ENCODE measurements at regions not wholly inside any gene's neighbourhood (a gene's known extent, or its start where the extent isn't known, plus 50 kb on each side); places are given as distances from the start of the nearest gene placed in this dataset.

DNA sequence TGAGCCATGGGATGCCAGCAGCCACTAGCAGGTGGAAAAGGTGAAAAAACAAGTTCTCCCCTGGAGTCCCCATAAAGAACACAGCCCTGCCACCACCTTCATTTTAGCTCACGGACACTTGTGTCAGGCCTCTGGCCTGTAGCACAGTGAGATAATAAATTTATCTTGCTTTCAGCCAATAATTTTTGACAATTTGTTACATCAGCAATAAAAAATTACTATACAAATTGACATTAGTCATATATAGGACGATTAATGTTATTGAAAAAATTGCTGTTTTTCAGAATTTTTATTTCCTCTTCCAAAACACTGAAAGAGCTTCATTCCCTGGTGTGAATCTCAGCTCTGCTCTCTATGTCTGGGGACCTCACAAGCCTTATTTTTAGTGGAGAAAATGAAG is 152.9 kb upstream of the ETV3 start:
- no peak overlapping the region for H3K4me3 ChIP-seq (ENCODE audit: low read depth, low read length)
- no peak for DNase-seq (ENCODE audit: low read depth)
- TF ChIP-seq, protein P1, sequence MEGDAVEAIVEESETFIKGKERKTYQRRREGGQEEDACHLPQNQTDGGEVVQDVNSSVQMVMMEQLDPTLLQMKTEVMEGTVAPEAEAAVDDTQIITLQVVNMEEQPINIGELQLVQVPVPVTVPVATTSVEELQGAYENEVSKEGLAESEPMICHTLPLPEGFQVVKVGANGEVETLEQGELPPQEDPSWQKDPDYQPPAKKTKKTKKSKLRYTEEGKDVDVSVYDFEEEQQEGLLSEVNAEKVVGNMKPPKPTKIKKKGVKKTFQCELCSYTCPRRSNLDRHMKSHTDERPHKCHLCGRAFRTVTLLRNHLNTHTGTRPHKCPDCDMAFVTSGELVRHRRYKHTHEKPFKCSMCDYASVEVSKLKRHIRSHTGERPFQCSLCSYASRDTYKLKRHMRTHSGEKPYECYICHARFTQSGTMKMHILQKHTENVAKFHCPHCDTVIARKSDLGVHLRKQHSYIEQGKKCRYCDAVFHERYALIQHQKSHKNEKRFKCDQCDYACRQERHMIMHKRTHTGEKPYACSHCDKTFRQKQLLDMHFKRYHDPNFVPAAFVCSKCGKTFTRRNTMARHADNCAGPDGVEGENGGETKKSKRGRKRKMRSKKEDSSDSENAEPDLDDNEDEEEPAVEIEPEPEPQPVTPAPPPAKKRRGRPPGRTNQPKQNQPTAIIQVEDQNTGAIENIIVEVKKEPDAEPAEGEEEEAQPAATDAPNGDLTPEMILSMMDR (IDR thresholded peaks at IDR 0.05; ENCODE audit: low read depth, low read length, missing control alignments) = no peak
- in situ Hi-C loops (cut with HindIII; ENCODE audit: low sequenced_read_pairs) = no loop called here

DNA sequence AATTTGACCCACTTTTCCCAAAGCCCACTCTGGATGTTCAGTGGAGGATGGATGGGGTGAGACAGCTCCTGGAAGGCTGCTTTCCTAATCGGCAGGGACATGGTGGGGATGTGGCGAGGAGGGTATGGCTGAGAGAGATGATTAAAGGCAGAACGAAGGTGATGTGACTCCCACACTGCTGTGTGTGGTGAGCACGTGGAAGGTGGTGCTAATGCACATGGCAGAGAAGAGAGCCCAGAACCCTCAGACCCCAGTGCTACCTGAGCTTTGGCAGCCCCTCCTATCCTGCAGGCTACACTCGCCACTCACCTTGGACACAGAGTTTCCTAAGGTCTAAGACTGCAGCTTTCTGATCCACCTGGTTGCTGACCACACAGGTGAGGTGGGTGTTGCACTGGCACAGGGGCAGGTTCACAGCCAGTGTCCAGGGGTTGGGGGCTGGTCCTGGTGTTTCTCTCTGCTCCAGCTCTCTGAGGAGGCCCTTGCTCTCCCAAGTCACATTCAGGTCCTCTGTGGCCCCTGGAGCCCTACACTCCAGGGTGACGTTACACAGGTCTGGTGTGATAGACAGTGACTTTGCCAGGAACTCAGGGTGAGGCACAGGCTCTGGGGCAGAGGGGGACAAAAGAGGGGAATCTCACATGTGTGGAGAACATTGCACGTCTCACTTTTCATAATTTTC is 151.4 kb upstream of the ETV3 start:
- TF ChIP-seq, protein P1 (IDR thresholded peaks at IDR 0.05; ENCODE audit: low read depth, low read length, missing control alignments) = no peak
- H3K4me3 ChIP-seq (ENCODE audit: low read depth, low read length) = no peak overlapping the region
- in situ Hi-C loops (cut with HindIII; ENCODE audit: low sequenced_read_pairs) = no loop called here
- DNase-seq (ENCODE audit: low read depth) = no peak

DNA sequence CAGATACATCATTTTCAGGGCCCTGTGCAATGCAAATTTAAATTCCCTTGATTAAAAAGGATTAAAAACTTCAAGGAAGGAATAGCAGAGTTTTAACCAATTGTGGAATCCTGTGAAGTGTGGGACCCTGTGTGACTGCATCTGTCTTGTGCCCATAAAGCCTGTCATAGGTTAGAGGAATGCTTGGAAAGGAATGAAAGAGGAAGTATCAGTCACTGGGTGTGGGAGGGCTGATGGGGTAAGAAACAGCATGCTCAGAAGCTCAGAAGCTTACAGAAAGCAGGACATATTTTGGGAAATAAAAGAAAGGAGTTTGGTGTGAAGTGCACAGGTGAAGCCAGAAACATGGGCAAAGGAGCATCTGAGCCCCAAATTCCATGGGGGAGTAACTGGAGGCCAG is 150.8 kb upstream of the ETV3 start:
- in situ Hi-C loops (cut with HindIII; ENCODE audit: low sequenced_read_pairs) = no loop called here
- DNase-seq (ENCODE audit: low read depth) = no peak
- no peak overlapping the region for H3K4me3 ChIP-seq (ENCODE audit: low read depth, low read length)
- TF ChIP-seq, protein P1 (IDR thresholded peaks at IDR 0.05; ENCODE audit: low read depth, low read length, missing control alignments) = no peak

- in situ Hi-C loops (cut with HindIII; ENCODE audit: low sequenced_read_pairs) = no loop called here
- TF ChIP-seq, protein P1 (IDR thresholded peaks at IDR 0.05; ENCODE audit: low read depth, low read length, missing control alignments) = no peak
- H3K4me3 ChIP-seq (ENCODE audit: low read depth, low read length) = no peak overlapping the region
- no peak for DNase-seq (ENCODE audit: low read depth)
These were observed 150.3 kb upstream of the ETV3 start for GRCh38 chr1:157288492-157288891.

- in situ Hi-C loops (cut with HindIII; ENCODE audit: low sequenced_read_pairs) = no loop called here
These were observed 149.8 kb upstream of the ETV3 start for GRCh38 chr1:157288006-157288405.

DNA sequence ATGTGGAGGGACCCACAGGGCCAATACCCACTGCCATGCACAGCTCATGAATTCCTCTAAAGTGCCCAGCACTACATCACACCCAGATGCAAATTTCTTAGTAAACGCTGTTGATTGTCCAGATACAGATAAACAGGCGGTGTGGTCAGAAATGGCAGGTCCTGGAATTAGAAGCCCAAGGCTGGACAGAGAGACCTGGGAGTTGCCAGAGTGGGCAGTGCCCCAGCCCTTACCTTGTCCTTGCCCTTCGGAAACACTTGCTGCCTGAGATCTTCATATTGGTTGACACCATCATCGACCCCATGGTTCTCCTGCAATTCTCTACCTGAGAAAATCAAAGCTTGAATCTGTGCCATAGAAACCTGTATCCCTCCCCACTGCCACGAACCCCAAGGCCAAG is 149.3 kb upstream of the ETV3 start:
- DNase-seq (ENCODE audit: low read depth) = no peak
- in situ Hi-C loops (cut with HindIII; ENCODE audit: low sequenced_read_pairs) = no loop called here

More at GRCh38 chr1:157288006-157288405, 149.8 kb upstream of the ETV3 start:
- TF ChIP-seq, protein P1 (IDR thresholded peaks at IDR 0.05; ENCODE audit: low read depth, low read length, missing control alignments) = no peak
- no peak for DNase-seq (ENCODE audit: low read depth)
- no peak overlapping the region for H3K4me3 ChIP-seq (ENCODE audit: low read depth, low read length)

More for the DNA sequence above, 149.3 kb upstream of the ETV3 start:
- TF ChIP-seq, protein P1 (IDR thresholded peaks at IDR 0.05; ENCODE audit: low read depth, low read length, missing control alignments) = no peak
- H3K4me3 ChIP-seq (ENCODE audit: low read depth, low read length) = no peak overlapping the region
